A673 (cell line): ENCODE measurements at regions not wholly inside any gene's neighbourhood (a gene's known extent, or its start where the extent isn't known, plus 50 kb on each side); places are given as distances from the start of the nearest gene placed in this dataset.

Experiments
- BruUV-seq: library from RNA; stranded (reverse); fragments of 400-500 nt; replicated peaks from 2 replicates; lab custom pipeline; 2021; lab: Mats Ljungman, UMichigan
- CTCF ChIA-PET: fragments of 300-600 bp; sonication (Branson Sonifier 250); formaldehyde crosslinking; loops from one replicate; lab custom pipeline; 2022; ENCODE audit warnings: antibody characterized with exemption; lab: Charles Lee
- POLR2A ChIA-PET: fragments of 300-600 bp; sonication (Branson Sonifier 250); formaldehyde crosslinking; loops from one replicate; lab custom pipeline; 2022; ENCODE audit warnings: antibody characterized with exemption; ENCODE audit not compliant: low non-redundant PET; lab: Charles Lee
- DNase-seq: peaks from one replicate; pipeline ENCODE4 v3.0.0-alpha.2; 2015; ENCODE audit warnings: low spot score
- H3K27ac ChIP-seq: fragments of 200-600 bp; sonication (generic); 2 replicates; pipeline ENCODE4 v1.5.1; 2016; ENCODE audit warnings: mixed run types, low read depth, mild to moderate bottlenecking, mixed read lengths, antibody characterized with exemption, low read length; ENCODE audit not compliant: poor library complexity, severe bottlenecking
- H3K27me3 ChIP-seq: fragments of 200-600 bp; sonication (generic); replicated peaks from 2 replicates; pipeline ENCODE4 v1.6.1; 2017; ENCODE audit warnings: mixed run types, low read depth, mild to moderate bottlenecking, mixed read lengths, antibody characterized with exemption, low read length; ENCODE audit not compliant: insufficient read depth, poor library complexity
- H3K36me3 ChIP-seq: fragments of 200-600 bp; sonication (generic); 2 replicates; pipeline ENCODE4 v1.6.1; 2016; ENCODE audit warnings: mixed run types, mild to moderate bottlenecking, mixed read lengths, antibody characterized with exemption, low read length; ENCODE audit not compliant: insufficient read depth, poor library complexity, severe bottlenecking
- H3K4me1 ChIP-seq: fragments of 200-600 bp; sonication (generic); 2 replicates; pipeline ENCODE4 v1.6.1; 2017; ENCODE audit warnings: mixed run types, mild to moderate bottlenecking, mixed read lengths, antibody characterized with exemption, low read length; ENCODE audit not compliant: insufficient read depth, poor library complexity, severe bottlenecking
- H3K4me3 ChIP-seq: fragments of 200-600 bp; sonication (generic); 2 replicates; pipeline ENCODE4 v1.5.1; 2016; ENCODE audit warnings: low read depth, mixed run types, mild to moderate bottlenecking, mixed read lengths, low read length; ENCODE audit not compliant: poor library complexity, severe bottlenecking
- H3K9me3 ChIP-seq: fragments of 200-600 bp; sonication (generic); 2 replicates; pipeline ENCODE4 v1.6.1; 2016; ENCODE audit warnings: mixed run types, low read depth, mild to moderate bottlenecking, mixed read lengths, antibody characterized with exemption, low read length; ENCODE audit not compliant: poor library complexity, severe bottlenecking
- EZH2 ChIP-seq: fragments of 200-600 bp; sonication (generic); IDR thresholded peaks from 2 replicates; pipeline ENCODE4 v1.6.1; 2017; ENCODE audit warnings: borderline replicate concordance, low read depth, mild to moderate bottlenecking, mixed read lengths, antibody characterized with exemption, low read length; ENCODE audit not compliant: poor library complexity, severe bottlenecking
- intact Hi-C: fragments of 100-400 bp; cut with micrococcal nuclease; formaldehyde crosslinking; loops from one replicate; pipeline ENCODE4 v1.10.0; 2022; ENCODE audit not compliant: unreplicated experiment
- TF ChIP-seq, protein P1 (sequence below): fragments of 300-800, 200-600 bp; sonication (generic); conservative IDR thresholded peaks from 2 replicates; pipeline ENCODE4 v1.5.1; 2017; ENCODE audit warnings: low read depth, mild to moderate bottlenecking, antibody characterized with exemption, low read length, moderate library complexity, mixed read lengths

DNA sequence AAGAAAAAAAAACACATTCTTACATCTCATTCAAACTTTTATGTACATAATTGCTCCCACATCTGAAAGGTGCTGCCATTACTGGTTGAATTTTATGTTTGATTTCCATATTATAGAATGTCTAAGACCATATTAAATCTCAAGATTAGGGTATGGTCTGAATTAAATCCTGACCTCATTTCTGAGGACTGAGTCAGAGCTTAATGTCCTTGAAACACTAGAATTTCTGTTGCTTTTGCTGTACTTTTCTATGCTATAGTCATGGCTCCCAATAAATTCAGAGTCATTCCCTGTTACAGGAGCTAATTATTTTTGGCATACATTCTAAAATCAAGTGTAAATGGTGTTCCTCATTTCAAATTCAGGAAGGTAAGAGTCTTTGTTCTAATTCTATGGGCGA lies 285.3 kb upstream of the MANEA start:
- H3K4me3 ChIP-seq, result no peak overlapping the region
- no peak overlapping the region for H3K27ac ChIP-seq
- H3K4me1 ChIP-seq, result no peaks in the 10 kb centered on the region
- no peak for DNase-seq
- TF ChIP-seq EZH2, result no peak
- TF ChIP-seq, protein P1, sequence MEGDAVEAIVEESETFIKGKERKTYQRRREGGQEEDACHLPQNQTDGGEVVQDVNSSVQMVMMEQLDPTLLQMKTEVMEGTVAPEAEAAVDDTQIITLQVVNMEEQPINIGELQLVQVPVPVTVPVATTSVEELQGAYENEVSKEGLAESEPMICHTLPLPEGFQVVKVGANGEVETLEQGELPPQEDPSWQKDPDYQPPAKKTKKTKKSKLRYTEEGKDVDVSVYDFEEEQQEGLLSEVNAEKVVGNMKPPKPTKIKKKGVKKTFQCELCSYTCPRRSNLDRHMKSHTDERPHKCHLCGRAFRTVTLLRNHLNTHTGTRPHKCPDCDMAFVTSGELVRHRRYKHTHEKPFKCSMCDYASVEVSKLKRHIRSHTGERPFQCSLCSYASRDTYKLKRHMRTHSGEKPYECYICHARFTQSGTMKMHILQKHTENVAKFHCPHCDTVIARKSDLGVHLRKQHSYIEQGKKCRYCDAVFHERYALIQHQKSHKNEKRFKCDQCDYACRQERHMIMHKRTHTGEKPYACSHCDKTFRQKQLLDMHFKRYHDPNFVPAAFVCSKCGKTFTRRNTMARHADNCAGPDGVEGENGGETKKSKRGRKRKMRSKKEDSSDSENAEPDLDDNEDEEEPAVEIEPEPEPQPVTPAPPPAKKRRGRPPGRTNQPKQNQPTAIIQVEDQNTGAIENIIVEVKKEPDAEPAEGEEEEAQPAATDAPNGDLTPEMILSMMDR, result no peak
- no peaks in the 10 kb centered on the region for H3K9me3 ChIP-seq
- ChIA-PET CTCF (no interaction called here), POLR2A (interaction anchor here (0.6 kb wide), 1 partner anchor 1012 kb away, joined by 3 read pairs; no protein-coding TSS in a partner anchor)
- intact Hi-C loops, result no loop called here
- no peaks in the 10 kb centered on the region for H3K27me3 ChIP-seq
- H3K36me3 ChIP-seq, result no peaks in the 10 kb centered on the region
- BruUV-seq, result no TSS peak

DNA sequence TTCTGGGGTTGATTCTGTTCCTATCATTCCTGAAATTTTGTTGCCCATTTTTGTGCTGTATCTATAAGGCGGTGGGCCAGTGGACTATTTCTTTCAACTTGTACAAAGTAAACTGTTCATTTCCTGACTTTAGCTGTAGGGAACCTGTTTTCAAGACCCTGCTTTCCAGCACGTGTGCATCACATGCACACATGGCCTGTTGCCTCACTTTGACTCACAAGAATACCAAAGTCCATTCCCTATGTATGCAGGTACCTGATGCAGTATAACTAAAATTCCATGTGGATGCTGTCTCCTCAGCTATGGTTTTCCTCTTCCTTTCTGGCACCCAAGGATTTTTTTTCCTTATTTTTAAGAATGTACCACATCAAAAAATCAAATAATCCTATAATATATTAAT lies 284.1 kb upstream of the MANEA start:
- Histone ChIP-seq H3K27me3 (no peaks in the 10 kb centered on the region), H3K4me1 (no peaks in the 10 kb centered on the region), H3K27ac (no peak overlapping the region), H3K36me3 (no peaks in the 10 kb centered on the region), H3K9me3 (no peaks in the 10 kb centered on the region), H3K4me3 (no peak overlapping the region)
- TF ChIP-seq EZH2, result no peak
- TF ChIP-seq, protein P1, result no peak
- DNase-seq, result no peak
- POLR2A ChIA-PET, result no interaction called here
- CTCF ChIA-PET, result no interaction called here
- intact Hi-C loops, result no loop called here
- no TSS peak for BruUV-seq

DNA sequence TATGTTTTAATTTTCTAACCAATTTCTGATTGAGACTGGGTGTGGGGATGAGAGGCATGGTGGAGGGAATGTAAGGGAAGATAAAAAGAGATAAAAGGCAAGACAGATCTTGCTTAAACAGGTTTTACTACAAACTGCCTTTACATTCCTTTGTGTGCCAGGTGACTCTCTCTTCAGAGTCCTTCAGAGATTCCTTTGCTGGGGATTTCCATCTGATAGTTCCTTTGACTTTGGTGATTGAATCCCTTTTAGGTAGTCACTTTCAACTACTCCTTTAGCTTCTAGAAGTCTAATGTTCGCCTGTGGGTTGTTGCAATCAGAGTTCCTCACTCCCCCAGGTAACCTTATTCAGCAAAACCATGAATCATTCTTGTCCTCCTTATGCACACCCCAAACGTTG lies 283.3 kb upstream of the MANEA start:
- intact Hi-C loops, result no loop called here
- Histone ChIP-seq H3K4me3 (no peak overlapping the region), H3K9me3 (no peaks in the 10 kb centered on the region), H3K27ac (no peak overlapping the region), H3K36me3 (no peaks in the 10 kb centered on the region), H3K4me1 (no peaks in the 10 kb centered on the region), H3K27me3 (no peaks in the 10 kb centered on the region)
- ChIA-PET POLR2A (no interaction called here), CTCF (no interaction called here)
- DNase-seq, result no peak
- TF ChIP-seq, protein P1, result no peak
- no peak for TF ChIP-seq EZH2
- BruUV-seq, result no TSS peak
